B cell (primary cell): ENCODE measurements at regions not wholly inside any gene's neighbourhood (a gene's known extent, or its start where the extent isn't known, plus 50 kb on each side); places are given as distances from the start of the nearest gene placed in this dataset.

ENCODE experiments used
- ATAC-seq: fragments of 200-7000 bp; cut with Tn5 transposase; one replicate; pipeline ENCODE4 v1.10.0; 2021; ENCODE audit warnings: low read depth, mild to moderate bottlenecking, moderate number of reproducible peaks, moderate library complexity
- CTCF ChIA-PET: fragments of 350-600 bp; sonication (Branson Sonifier 250); formaldehyde crosslinking; loops from one replicate; lab custom pipeline; 2021; ENCODE audit warnings: antibody characterized with exemption, inconsistent platforms; lab: Charles Lee
- POLR2A ChIA-PET: fragments of 350-600 bp; sonication (Branson Sonifier 250); formaldehyde crosslinking; loops from one replicate; lab custom pipeline; 2021; ENCODE audit warnings: antibody characterized with exemption; lab: Charles Lee
- DNase-seq: peaks from one replicate; pipeline ENCODE4 v3.0.0; 2013
- H2AFZ ChIP-seq: 2 replicates; pipeline ENCODE4 v1.6.1; 2012; ENCODE audit warnings: mild to moderate bottlenecking, low read depth, low read length; ENCODE audit not compliant: insufficient read depth, poor library complexity, severe bottlenecking
- H3K27ac ChIP-seq, 2 donors: 1 replicate in 1 of 2; 2 replicates in 1 of 2; pipeline ENCODE4 v1.5.1; 2012 to 2013; ENCODE audit warnings: low read length in 2 of 2, mild to moderate bottlenecking in 2 of 2, moderate library complexity in 1 of 2
- H3K27me3 ChIP-seq, 4 experiments: fragments of 200-600 bp in 1 of 4; sonication (generic) in 1 of 4; replicated peaks in 1 of 4; 1 replicate in 2 of 4; 2 replicates in 2 of 4; pipeline versions ENCODE4 v1.6.1 to v1.7.0; 2013 to 2016; ENCODE audit warnings: low read length in 3 of 4, mild to moderate bottlenecking in 2 of 4, mixed read lengths in 1 of 4, moderate library complexity in 1 of 4; ENCODE audit not compliant: insufficient read depth in 4 of 4, control insufficient read depth in 3 of 4; ENCODE audit errors: control extremely low read depth in 1 of 4
- H3K36me3 ChIP-seq, 2 experiments: replicated peaks in 1 of 2; 1 replicate in 1 of 2; 2 replicates in 1 of 2; pipeline versions ENCODE4 v1.6.1 to v1.7.1; 2013; ENCODE audit warnings: low read length in 1 of 2; ENCODE audit not compliant: insufficient read depth in 2 of 2, control insufficient read depth in 1 of 2; ENCODE audit errors: control extremely low read depth in 1 of 2, extremely low read depth in 1 of 2
- H3K4me1 ChIP-seq, 2 donors: fragments of 200-600 bp in 1 of 2; sonication (generic) in 1 of 2; 1 replicate in 1 of 2; 2 replicates in 1 of 2; pipeline versions ENCODE4 v1.5.1 to v1.6.1; 2013 to 2017; ENCODE audit warnings: low read length in 2 of 2; ENCODE audit not compliant: control insufficient read depth in 2 of 2, insufficient read depth in 2 of 2
- H3K4me2 ChIP-seq: replicated peaks from 2 replicates; pipeline ENCODE3; 2012; ENCODE audit warnings: mild to moderate bottlenecking, low read depth, low read length; ENCODE audit not compliant: poor library complexity, severe bottlenecking
- H3K4me3 ChIP-seq, 5 experiments: fragments of 200-600 bp in 1 of 5; sonication (generic) in 1 of 5; 1 replicate in 3 of 5; 2 replicates in 2 of 5; pipeline versions ENCODE4 v1.5.1 to v1.7.0; 2011 to 2016; ENCODE audit warnings: low read length in 4 of 5, mild to moderate bottlenecking in 4 of 5, low read depth in 2 of 5, control low read depth in 1 of 5, moderate library complexity in 1 of 5; ENCODE audit not compliant: insufficient read depth in 1 of 5; ENCODE audit errors: control extremely low read depth in 1 of 5, extremely low read depth in 1 of 5
- H3K79me2 ChIP-seq: fragments of 200-600 bp; sonication (generic); one replicate; pipeline ENCODE4 v1.6.0; 2016; ENCODE audit warnings: low read length; ENCODE audit not compliant: control insufficient read depth, insufficient read depth
- H3K9ac ChIP-seq: fragments of 200-600 bp; sonication (generic); 2 replicates; pipeline ENCODE4 v1.6.1; 2017; ENCODE audit warnings: mild to moderate bottlenecking, low read length, moderate library complexity
- H3K9me3 ChIP-seq, 3 donors: one replicate each; pipeline versions ENCODE4 v1.6.1 to v1.7.1; 2013; ENCODE audit warnings: low read length in 2 of 3; ENCODE audit not compliant: control insufficient read depth in 2 of 3, insufficient read depth in 1 of 3; ENCODE audit errors: control extremely low read depth in 1 of 3
- H4K20me1 ChIP-seq: 2 replicates; pipeline ENCODE4 v1.6.0; 2012; ENCODE audit warnings: mild to moderate bottlenecking, low read length; ENCODE audit not compliant: insufficient read depth, control insufficient read depth, poor library complexity, severe bottlenecking
- H3K27ac Mint-ChIP-seq: one replicate; pipeline ENCODE4 v1.8.0; 2021; ENCODE audit warnings: mixed read lengths
- H3K27me3 Mint-ChIP-seq: one replicate; pipeline ENCODE4 v1.8.0; 2021; ENCODE audit warnings: mixed read lengths
- H3K4me1 Mint-ChIP-seq: one replicate; pipeline ENCODE4 v1.8.0; 2021; ENCODE audit warnings: mixed read lengths
- H3K4me3 Mint-ChIP-seq: one replicate; pipeline ENCODE4 v1.8.0; 2021; ENCODE audit warnings: mixed read lengths
- H3K9me3 Mint-ChIP-seq: one replicate; pipeline ENCODE4 v1.8.0; 2022; ENCODE audit warnings: mixed read lengths; ENCODE audit not compliant: insufficient read depth
- CTCF ChIP-seq: fragments of 200-600 bp; IDR thresholded peaks from one replicate; pipeline ENCODE4 v1.8.0; 2022; ENCODE audit warnings: antibody characterized with exemption, mild to moderate bottlenecking
- EZH2 ChIP-seq: IDR thresholded peaks from 2 replicates; pipeline ENCODE4 v1.6.1; 2012; ENCODE audit warnings: borderline replicate concordance, low read depth, mild to moderate bottlenecking, moderate library complexity, low read length; ENCODE audit not compliant: insufficient read depth, poor library complexity, severe bottlenecking
- WGBS: methylation state at CpG from one replicate; pipeline ENCODE4 v1.1.5; 2013; ENCODE audit warnings: missing lambda C conversion rate; ENCODE audit not compliant: insufficient coverage; 5-methylcytosine and 5-hydroxymethylcytosine counted together
- intact Hi-C: fragments of 100-400 bp; cut with micrococcal nuclease; formaldehyde crosslinking; loops from one replicate; pipeline ENCODE4 v1.10.0; 2022

GRCh38 chr1:228841632-228842031 is 106.4 kb downstream of the RHOU start:
- Histone ChIP-seq H3K4me1 (no peaks in the 10 kb centered on the region), H4K20me1 (no peaks in the 10 kb centered on the region), H3K9me3 (peaks cover 0 to 13% (median 0%) of the 10 kb centered on the region in 3 donors), H3K4me3 (no peak overlapping the region), H3K4me2 (no peak overlapping the region), H2AFZ (no peak overlapping the region), H3K27me3 (no peaks in the 10 kb centered on the region), H3K36me3 (no peaks in the 10 kb centered on the region), H3K79me2 (no peaks in the 10 kb centered on the region), H3K27ac (no peak overlapping the region), H3K9ac (no peak overlapping the region)
- no CpG with 5 or more reads among the region's 4 CpGs for WGBS
- ChIA-PET POLR2A (no interaction called here), CTCF (no interaction called here)
- TF ChIP-seq EZH2 = no peak
- no peak for TF ChIP-seq CTCF
- Mint-ChIP-seq H3K9me3 (peaks cover 5% of the 10 kb centered on the region), H3K27me3 (peaks cover under 1% of the 10 kb centered on the region), H3K4me1 (no peaks in the 10 kb centered on the region), H3K4me3 (no peak overlapping the region), H3K27ac (no peak overlapping the region)
- intact Hi-C loops = no loop called here
- no peak for DNase-seq
- ATAC-seq = no peak

GRCh38 chr1:228842094-228842775 is 107.0 kb downstream of the RHOU start:
- TF ChIP-seq CTCF (no peak), EZH2 (no peak)
- Histone ChIP-seq H3K9ac (no peak overlapping the region), H3K4me1 (no peaks in the 10 kb centered on the region), H3K4me3 (no peak overlapping the region), H3K79me2 (no peaks in the 10 kb centered on the region), H3K4me2 (no peak overlapping the region), H3K9me3 (peaks cover 0 to 13% (median 0%) of the 10 kb centered on the region in 3 donors), H2AFZ (no peak overlapping the region), H3K36me3 (no peaks in the 10 kb centered on the region), H3K27me3 (no peaks in the 10 kb centered on the region), H3K27ac (no peak overlapping the region), H4K20me1 (no peaks in the 10 kb centered on the region)
- ATAC-seq (no peak), DNase-seq (no peak)
- Mint-ChIP-seq H3K27me3 (no peaks in the 10 kb centered on the region), H3K9me3 (peaks cover 5% of the 10 kb centered on the region), H3K27ac (no peak overlapping the region), H3K4me3 (no peak overlapping the region), H3K4me1 (no peaks in the 10 kb centered on the region)
- WGBS = 83% methylated on average over 5 of the region's 6 CpGs
- CTCF ChIA-PET = no interaction called here
- intact Hi-C loops = no loop called here
- POLR2A ChIA-PET = no interaction called here
